RWPE1 (cell line): ENCODE measurements at regions not wholly inside any gene's neighbourhood (a gene's known extent, or its start where the extent isn't known, plus 50 kb on each side); places are given as distances from the start of the nearest gene placed in this dataset.

Experiments
- CTCF ChIA-PET: fragments of 350-600 bp; sonication (Branson Sonifier 250); formaldehyde crosslinking; extraction: SDS; loops from one replicate; lab custom pipeline; 2021; lab: Yijun Ruan, JAX
- POLR2A ChIA-PET: fragments of 400-600 bp; formaldehyde crosslinking; extraction: SDS; loops from one replicate; lab custom pipeline; 2020; ENCODE audit warnings: antibody characterized with exemption; ENCODE audit not compliant: low non-redundant PET; lab: Yijun Ruan, JAX
- DNase-seq: peaks from one replicate; pipeline ENCODE4 v3.0.0; 2012; ENCODE audit warnings: low spot score
- H3K27ac ChIP-seq: fragments of 450-650 bp; 2 replicates; pipeline ENCODE4 v1.5.1; 2017
- TF ChIP-seq, protein P1 (sequence below): fragments of 450-650 bp; conservative IDR thresholded peaks from 2 replicates; pipeline ENCODE4 v1.5.1; 2017; ENCODE audit warnings: low read depth, mild to moderate bottlenecking

DNA sequence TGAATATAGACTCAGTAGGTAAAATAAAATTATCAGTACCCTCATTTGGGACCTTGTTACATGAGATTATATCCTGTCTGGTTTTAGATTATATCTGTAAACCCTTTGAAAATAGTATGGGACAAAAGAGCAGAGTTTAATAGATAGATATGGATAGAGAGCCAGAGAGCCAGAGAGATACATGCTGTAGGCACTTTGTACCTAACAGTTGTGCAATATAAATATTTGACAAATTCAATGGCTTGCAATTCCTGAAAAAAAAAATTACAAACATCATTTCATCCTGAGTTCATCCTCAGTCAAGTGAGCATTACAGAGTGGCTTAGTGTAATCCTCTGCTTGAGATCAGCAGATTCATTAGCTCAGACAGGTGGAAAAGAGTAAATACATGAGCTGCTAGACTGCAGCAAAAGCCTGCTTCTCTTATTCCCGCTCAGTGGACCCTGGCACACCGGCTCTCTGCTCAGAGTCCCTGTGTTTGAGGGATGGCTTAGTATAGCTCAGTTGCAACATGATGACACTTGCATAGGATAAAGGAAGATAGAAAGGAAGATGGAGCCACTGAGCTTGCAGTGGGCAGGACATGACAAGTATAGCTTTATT lies 931.6 kb upstream of the GOT2 start:
- CTCF ChIA-PET: interaction anchor here (0.5 kb wide), 1 partner anchor 1730 kb away, joined by 3 read pairs; no protein-coding TSS in a partner anchor
- no peak overlapping the region for H3K27ac ChIP-seq
- TF ChIP-seq, protein P1, sequence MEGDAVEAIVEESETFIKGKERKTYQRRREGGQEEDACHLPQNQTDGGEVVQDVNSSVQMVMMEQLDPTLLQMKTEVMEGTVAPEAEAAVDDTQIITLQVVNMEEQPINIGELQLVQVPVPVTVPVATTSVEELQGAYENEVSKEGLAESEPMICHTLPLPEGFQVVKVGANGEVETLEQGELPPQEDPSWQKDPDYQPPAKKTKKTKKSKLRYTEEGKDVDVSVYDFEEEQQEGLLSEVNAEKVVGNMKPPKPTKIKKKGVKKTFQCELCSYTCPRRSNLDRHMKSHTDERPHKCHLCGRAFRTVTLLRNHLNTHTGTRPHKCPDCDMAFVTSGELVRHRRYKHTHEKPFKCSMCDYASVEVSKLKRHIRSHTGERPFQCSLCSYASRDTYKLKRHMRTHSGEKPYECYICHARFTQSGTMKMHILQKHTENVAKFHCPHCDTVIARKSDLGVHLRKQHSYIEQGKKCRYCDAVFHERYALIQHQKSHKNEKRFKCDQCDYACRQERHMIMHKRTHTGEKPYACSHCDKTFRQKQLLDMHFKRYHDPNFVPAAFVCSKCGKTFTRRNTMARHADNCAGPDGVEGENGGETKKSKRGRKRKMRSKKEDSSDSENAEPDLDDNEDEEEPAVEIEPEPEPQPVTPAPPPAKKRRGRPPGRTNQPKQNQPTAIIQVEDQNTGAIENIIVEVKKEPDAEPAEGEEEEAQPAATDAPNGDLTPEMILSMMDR: no peak
- DNase-seq: no peak
- POLR2A ChIA-PET: interaction anchor here (0.6 kb wide), 2 partner anchors 160 to 368 kb away, joined by 3 to 5 read pairs; no protein-coding TSS in a partner anchor

DNA sequence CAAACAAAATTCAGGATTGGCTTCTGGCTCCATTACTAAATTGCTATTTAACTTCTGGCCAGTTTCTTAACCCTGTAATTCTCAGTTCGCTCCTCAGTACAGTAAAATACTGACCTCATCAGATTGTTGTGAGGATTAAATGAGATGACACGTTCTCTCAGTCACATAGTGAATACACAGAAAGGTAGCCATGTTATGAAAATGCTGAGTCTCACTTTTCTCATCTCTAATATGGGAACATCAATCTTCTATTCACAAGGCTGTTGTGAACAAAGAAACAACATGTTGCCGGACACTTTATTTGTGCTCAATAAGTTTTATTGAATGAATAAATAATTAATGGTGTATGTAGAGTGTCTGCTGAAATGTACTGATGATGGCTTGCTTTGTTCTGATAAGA lies 924.5 kb upstream of the GOT2 start:
- H3K27ac ChIP-seq: no peak overlapping the region
- CTCF ChIA-PET: no interaction called here
- TF ChIP-seq, protein P1: no peak
- POLR2A ChIA-PET: no interaction called here
- DNase-seq: no peak

DNA sequence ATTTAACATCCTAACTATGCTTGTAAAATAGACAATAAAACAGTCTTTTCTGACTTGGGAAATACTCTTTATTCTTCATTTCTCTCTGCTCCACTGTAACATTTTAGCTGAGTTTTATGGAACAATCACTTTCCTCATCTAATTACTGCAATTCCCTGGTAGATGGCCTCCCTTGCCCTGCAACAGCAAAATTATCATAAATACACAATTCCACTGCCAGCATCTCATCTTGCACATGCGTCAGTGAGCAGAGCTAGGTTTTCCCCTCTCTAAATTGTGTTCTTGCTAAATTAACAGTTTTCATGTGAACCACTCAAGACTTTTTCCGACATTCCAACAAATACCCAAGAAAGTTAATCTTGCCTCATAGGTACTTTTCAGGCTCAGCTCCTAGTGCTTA lies 920.9 kb upstream of the GOT2 start:
- DNase-seq: no peak
- ChIA-PET POLR2A (no interaction called here), CTCF (no interaction called here)
- TF ChIP-seq, protein P1: no peak
- H3K27ac ChIP-seq: no peak overlapping the region

DNA sequence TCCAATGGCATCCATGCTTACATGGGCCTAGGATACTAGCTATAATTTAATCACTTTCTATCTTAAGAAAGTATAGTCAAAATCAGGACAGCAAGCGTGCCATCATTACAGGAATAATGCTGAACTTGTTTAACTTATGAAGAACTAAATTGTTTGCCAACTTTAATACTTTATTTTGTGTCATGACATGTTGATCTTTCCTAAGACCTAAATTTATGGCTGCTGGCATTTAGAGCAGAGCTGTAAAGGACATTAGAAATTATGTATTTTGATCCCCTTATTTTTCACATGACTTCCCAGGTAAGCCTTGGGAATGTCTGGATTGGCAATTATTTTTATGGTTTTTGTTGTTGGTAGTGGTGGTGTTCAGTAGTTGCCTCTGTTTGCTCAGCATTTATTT lies 920.3 kb upstream of the GOT2 start:
- ChIA-PET CTCF (no interaction called here), POLR2A (no interaction called here)
- H3K27ac ChIP-seq: no peak overlapping the region
- DNase-seq: no peak
- TF ChIP-seq, protein P1: no peak

DNA sequence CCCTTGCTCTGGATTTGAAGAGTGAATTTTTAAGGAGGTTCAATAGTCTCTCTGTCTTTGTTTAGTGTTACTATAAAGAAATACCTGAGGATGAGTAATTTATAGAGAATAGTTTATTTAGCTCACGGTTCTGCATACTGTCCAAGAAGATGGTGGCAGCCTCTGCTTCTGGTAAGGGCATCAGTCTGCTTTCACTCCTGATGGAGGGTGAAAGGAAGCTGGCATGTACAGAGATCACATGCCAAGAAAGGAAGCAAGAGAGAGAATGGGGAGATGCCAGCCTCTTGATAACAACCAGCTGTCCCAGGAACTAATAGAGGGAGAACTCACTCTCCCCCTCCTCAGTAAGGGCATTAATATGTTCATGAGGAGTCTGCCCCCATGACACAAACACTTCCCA lies 917.5 kb upstream of the GOT2 start:
- DNase-seq: no peak
- TF ChIP-seq, protein P1: no peak
- no peak overlapping the region for H3K27ac ChIP-seq
- POLR2A ChIA-PET: no interaction called here
- CTCF ChIA-PET: interaction anchor here (0.6 kb wide), 1 partner anchor 1133 kb away, joined by 3 read pairs; no protein-coding TSS in a partner anchor

DNA sequence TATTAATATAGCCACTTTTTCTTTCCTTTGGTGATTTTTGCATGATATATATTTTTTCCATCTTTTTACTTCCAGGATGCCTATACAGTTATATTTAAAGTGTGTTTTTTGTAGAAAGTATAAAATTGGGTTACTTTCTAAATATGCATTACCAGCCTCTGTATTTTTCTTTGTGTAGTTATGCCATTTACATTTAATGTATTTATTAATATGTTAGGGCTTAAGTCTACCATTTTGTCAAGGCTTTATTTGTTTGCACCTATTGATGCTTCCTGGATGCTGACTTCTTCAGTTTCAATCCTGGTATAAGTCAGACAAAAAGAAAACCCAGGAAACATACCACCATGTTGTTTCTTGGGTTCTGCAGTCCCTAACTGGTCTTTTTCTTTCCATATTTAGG lies 911.1 kb upstream of the GOT2 start:
- CTCF ChIA-PET: no interaction called here
- no peak for DNase-seq
- POLR2A ChIA-PET: no interaction called here
- no peak overlapping the region for H3K27ac ChIP-seq
- TF ChIP-seq, protein P1: no peak
